DMS153 (cell line): ENCODE measurements at regions not wholly inside any gene's neighbourhood (a gene's known extent, or its start where the extent isn't known, plus 50 kb on each side); places are given as distances from the start of the nearest gene placed in this dataset.
"Not testable (repeated sequence)": the region's sequence is repeated elsewhere in the genome, so short reads cannot be mapped to it uniquely, and the experiment has no call there.

Experiments used
- DNase-seq: peaks from one replicate; lab custom pipeline; 2025; lab: John Stamatoyannopoulos, UW

- no peak for DNase-seq
These were observed 141.5 kb downstream of the GABRG2 start for GRCh38 chr5:162209005-162209605.

GRCh38 chr5:162214551-162214950 is 147.0 kb downstream of the GABRG2 start:
- DNase-seq: no peak

GRCh38 chr5:162217037-162217436 is 149.5 kb downstream of the GABRG2 start:
- no peak for DNase-seq

- no peak for DNase-seq
These were observed 154.3 kb downstream of the GABRG2 start for GRCh38 chr5:162221910-162222309.

- DNase-seq: no peak
These were observed 159.5 kb downstream of the GABRG2 start for GRCh38 chr5:162227075-162227474.

GRCh38 chr5:162230348-162230747 is 162.8 kb downstream of the GABRG2 start:
- no peak for DNase-seq

GRCh38 chr5:162231522-162231921 is 163.9 kb downstream of the GABRG2 start:
- no peak for DNase-seq

GRCh38 chr5:162240734-162241133 is 173.2 kb downstream of the GABRG2 start:
- DNase-seq: no peak

GRCh38 chr5:162242416-162242815 is 174.8 kb downstream of the GABRG2 start:
- no peak for DNase-seq

GRCh38 chr5:162243651-162244050 is 176.1 kb downstream of the GABRG2 start:
- DNase-seq: no peak

- no peak for DNase-seq
These were observed 180.6 kb downstream of the GABRG2 start for GRCh38 chr5:162248107-162248713.

GRCh38 chr5:162256711-162257110 is 189.1 kb downstream of the GABRG2 start:
- DNase-seq: no peak

GRCh38 chr5:162268694-162269481 is 201.3 kb downstream of the GABRG2 start:
- DNase-seq: no peak

- DNase-seq: no peak
These were observed 204.8 kb downstream of the GABRG2 start for GRCh38 chr5:162272417-162272816.

- no peak for DNase-seq
These were observed 207.1 kb downstream of the GABRG2 start for GRCh38 chr5:162274679-162275078.

GRCh38 chr5:162275387-162275786 is 207.8 kb downstream of the GABRG2 start:
- DNase-seq: not testable (repeated sequence)

- no peak for DNase-seq
These were observed 214.6 kb downstream of the GABRG2 start for GRCh38 chr5:162282191-162282590.

GRCh38 chr5:162283609-162284008 is 216.0 kb downstream of the GABRG2 start:
- no peak for DNase-seq

GRCh38 chr5:162288647-162289296 is 221.2 kb downstream of the GABRG2 start:
- DNase-seq: no peak

GRCh38 chr5:162289489-162289888 is 221.9 kb downstream of the GABRG2 start:
- no peak for DNase-seq

- no peak for DNase-seq
These were observed 232.2 kb downstream of the GABRG2 start for GRCh38 chr5:162299793-162300192.

- no peak for DNase-seq
These were observed 233.8 kb downstream of the GABRG2 start for GRCh38 chr5:162301356-162301755.

GRCh38 chr5:162323466-162323865 is 255.9 kb downstream of the GABRG2 start:
- DNase-seq: no peak
